H1 (cell line): ENCODE measurements at regions not wholly inside any gene's neighbourhood (a gene's known extent, or its start where the extent isn't known, plus 50 kb on each side); places are given as distances from the start of the nearest gene placed in this dataset.

Experiments used
- MAX ChIP-seq: IDR thresholded peaks from 2 replicates; pipeline ENCODE4 v1.6.1; 2012; ENCODE audit warnings: inconsistent platforms
- SP2 ChIP-seq: IDR thresholded peaks from 2 replicates; pipeline ENCODE4 v1.6.1; 2012; ENCODE audit warnings: mild to moderate bottlenecking, low read length, inconsistent platforms

GRCh38 chr2:217156801-217157200, 296.9 kb upstream of the TNP1 start (continued):
- TF ChIP-seq MAX (no peak), SP2 (no peak)
